ENCODE measurements at regions not wholly inside any gene's neighbourhood (a gene's known extent, or its start where the extent isn't known, plus 50 kb on each side); places are given as distances from the start of the nearest gene placed in this dataset.

DNA sequence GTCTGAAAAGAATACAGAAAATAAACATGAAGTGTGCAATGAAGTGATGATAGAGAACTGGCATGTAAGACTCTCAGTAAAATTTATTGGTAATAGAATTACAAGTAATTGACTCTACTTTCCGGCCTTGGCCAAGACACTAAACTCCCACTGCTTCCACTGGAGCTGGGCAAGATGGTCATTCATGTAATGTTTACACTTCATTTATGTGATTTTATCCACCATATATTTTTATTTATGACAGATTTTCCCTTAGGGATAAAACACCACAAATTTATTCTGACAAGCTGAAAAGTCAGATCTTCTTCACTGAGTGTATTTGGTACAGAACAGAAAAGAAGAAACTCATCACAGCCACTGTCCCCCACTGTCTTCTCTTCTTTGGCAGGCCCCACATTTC is 191.9 kb downstream of the SLC39A8 start:
- TF ChIP-seq, protein P1, sequence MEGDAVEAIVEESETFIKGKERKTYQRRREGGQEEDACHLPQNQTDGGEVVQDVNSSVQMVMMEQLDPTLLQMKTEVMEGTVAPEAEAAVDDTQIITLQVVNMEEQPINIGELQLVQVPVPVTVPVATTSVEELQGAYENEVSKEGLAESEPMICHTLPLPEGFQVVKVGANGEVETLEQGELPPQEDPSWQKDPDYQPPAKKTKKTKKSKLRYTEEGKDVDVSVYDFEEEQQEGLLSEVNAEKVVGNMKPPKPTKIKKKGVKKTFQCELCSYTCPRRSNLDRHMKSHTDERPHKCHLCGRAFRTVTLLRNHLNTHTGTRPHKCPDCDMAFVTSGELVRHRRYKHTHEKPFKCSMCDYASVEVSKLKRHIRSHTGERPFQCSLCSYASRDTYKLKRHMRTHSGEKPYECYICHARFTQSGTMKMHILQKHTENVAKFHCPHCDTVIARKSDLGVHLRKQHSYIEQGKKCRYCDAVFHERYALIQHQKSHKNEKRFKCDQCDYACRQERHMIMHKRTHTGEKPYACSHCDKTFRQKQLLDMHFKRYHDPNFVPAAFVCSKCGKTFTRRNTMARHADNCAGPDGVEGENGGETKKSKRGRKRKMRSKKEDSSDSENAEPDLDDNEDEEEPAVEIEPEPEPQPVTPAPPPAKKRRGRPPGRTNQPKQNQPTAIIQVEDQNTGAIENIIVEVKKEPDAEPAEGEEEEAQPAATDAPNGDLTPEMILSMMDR (IDR thresholded peaks at IDR 0.05; ENCODE audit: unreplicated experiment in 3 of 3) = no peak
- peaks cover 7% of the 10 kb centered on the region for H3K27me3 Mint-ChIP-seq (ENCODE audit: low read depth)

DNA sequence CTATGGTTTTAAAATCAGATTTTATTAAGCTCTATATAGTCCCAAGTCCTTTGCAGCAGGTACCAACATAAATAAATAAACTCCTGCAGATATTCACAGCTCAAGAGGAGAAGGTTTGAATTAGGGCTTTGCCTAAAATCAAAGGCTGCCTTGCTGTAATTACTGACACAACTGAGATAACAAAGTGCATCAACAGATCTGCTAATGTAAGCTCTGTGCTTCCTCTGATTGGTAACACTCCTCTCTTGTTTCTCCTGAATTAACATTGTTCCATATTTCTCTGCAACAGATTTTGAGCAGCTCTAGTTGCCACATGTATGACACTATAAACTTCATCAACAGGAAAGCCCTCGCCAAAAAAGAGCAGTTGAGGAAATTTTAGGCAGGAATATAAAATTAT is 193.6 kb downstream of the SLC39A8 start:
- Mint-ChIP-seq H3K27ac (no peak overlapping the region), H3K4me3 (no peak overlapping the region), H3K36me3 (ENCODE audit: low read depth) (no peaks in the 10 kb centered on the region), H3K4me1 (peaks cover 18% of the 10 kb centered on the region), H3K9me3 (no peaks in the 10 kb centered on the region), H3K27me3 (ENCODE audit: low read depth) (peaks cover 4% of the 10 kb centered on the region)
- TF ChIP-seq, protein P1 (IDR thresholded peaks at IDR 0.05; ENCODE audit: unreplicated experiment in 3 of 3) = no peak

More for the DNA sequence above, 191.9 kb downstream of the SLC39A8 start:
- Mint-ChIP-seq H3K9me3 (no peaks in the 10 kb centered on the region), H3K4me1 (peaks cover 18% of the 10 kb centered on the region), H3K4me3 (no peak overlapping the region), H3K36me3 (ENCODE audit: low read depth) (no peaks in the 10 kb centered on the region), H3K27ac (peak overlapping the region in 1 of 3 experiments; percentile 77)

DNA sequence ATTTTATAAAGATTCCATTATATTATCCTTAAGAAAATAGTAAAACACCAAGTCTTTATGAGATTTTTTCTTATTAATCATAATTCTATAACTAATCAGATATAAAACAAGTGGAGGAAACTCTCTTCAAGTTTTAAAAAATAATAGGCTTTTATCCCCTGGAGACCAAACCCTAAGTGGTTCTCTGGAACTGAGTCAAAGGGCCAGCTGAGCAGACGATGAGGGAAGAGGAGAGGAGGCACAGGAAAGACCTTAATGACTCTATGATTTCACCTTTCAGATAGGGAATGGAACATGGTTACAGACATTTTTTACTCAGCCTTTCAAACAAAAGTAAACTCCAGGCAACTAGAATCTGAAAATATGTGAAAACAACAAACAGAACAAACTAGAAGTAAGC is 201.8 kb downstream of the SLC39A8 start:
- H3K9me3 Mint-ChIP-seq = no peaks in the 10 kb centered on the region
- TF ChIP-seq, protein P1 (IDR thresholded peaks at IDR 0.05; ENCODE audit: unreplicated experiment in 3 of 3) = no peak
- no peak overlapping the region for H3K4me3 Mint-ChIP-seq
- H3K27ac Mint-ChIP-seq = no peak overlapping the region
- H3K27me3 Mint-ChIP-seq (ENCODE audit: low read depth) = peaks cover 4% of the 10 kb centered on the region
- H3K36me3 Mint-ChIP-seq (ENCODE audit: low read depth) = no peaks in the 10 kb centered on the region
- H3K4me1 Mint-ChIP-seq = no peaks in the 10 kb centered on the region

DNA sequence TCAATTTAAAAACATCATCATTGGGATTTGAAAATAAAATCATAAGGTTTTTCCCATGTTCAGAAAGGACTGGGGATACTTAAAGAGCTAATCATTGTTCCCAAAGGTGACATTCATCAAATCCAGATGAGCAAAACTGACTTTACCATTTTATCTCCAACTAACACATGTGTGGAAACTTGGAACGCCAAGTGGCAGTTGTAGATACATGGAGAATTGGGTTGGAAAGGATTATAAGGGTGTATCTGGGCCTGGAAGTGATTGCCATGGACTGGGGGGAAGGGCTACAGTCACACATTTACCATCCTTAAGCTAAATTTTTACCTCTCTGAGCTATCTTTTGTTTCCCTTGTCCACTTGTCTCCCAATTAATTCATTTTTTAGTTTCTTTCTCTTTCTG is 203.4 kb downstream of the SLC39A8 start:
- Mint-ChIP-seq H3K27me3 (ENCODE audit: low read depth) (peaks cover 4% of the 10 kb centered on the region), H3K36me3 (ENCODE audit: low read depth) (no peaks in the 10 kb centered on the region), H3K9me3 (no peaks in the 10 kb centered on the region), H3K4me1 (no peaks in the 10 kb centered on the region), H3K4me3 (no peak overlapping the region), H3K27ac (no peak overlapping the region)
- TF ChIP-seq, protein P1 (IDR thresholded peaks at IDR 0.05; ENCODE audit: unreplicated experiment in 3 of 3) = no peak

DNA sequence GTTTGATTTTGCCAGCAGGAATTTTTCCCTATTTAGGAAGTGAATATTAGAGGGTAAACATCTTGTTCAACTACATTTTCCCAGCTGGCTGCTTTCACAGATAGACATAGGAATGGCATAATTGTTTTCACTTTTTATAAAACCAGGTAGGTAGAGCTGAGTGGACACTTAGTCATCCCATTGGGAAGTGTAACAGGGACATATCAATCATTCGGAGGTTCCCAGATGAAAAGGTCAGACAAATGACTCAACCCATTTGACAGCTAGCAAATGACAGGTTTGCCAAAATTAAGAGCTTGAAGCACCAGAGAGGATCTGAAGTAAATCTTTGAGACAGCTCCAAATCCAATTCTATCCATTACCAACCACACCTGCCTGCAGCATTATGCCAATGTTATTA is 205.3 kb downstream of the SLC39A8 start:
- TF ChIP-seq, protein P1 (IDR thresholded peaks at IDR 0.05; ENCODE audit: unreplicated experiment in 3 of 3) = no peak
- no peak overlapping the region for H3K4me3 Mint-ChIP-seq
- no peaks in the 10 kb centered on the region for H3K4me1 Mint-ChIP-seq
- no peaks in the 10 kb centered on the region for H3K9me3 Mint-ChIP-seq
- no peaks in the 10 kb centered on the region for H3K36me3 Mint-ChIP-seq (ENCODE audit: low read depth)
- no peak overlapping the region for H3K27ac Mint-ChIP-seq
- no peaks in the 10 kb centered on the region for H3K27me3 Mint-ChIP-seq (ENCODE audit: low read depth)

DNA sequence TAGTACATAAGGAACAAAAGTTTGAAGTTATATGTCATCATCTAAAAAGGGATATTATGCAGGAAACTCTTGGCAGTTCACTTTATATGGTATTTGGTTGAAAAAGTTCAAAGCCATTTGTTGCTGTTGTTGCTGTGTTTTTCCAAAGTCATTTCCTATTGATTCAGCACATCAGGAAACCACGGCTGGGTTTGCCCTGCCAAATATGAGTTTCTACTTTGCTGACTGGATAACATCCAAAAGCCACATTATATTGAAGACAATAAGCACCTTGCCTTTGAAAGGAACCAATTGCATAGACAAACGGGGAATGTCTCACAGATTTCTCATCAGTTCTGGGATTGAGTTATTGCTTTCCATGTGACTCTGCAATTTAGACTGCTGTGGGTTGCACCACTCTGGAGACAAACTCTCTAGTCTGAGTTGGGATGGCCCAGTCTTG is 206.1 kb downstream of the SLC39A8 start:
- H3K36me3 Mint-ChIP-seq (ENCODE audit: low read depth) = no peaks in the 10 kb centered on the region
- H3K9me3 Mint-ChIP-seq = no peaks in the 10 kb centered on the region
- no peak overlapping the region for H3K4me3 Mint-ChIP-seq
- TF ChIP-seq, protein P1 (IDR thresholded peaks at IDR 0.05; ENCODE audit: unreplicated experiment in 3 of 3) = no peak
- H3K4me1 Mint-ChIP-seq = no peaks in the 10 kb centered on the region
- H3K27ac Mint-ChIP-seq = no peak overlapping the region
- H3K27me3 Mint-ChIP-seq (ENCODE audit: low read depth) = no peaks in the 10 kb centered on the region
